ENCODE measurements at regions not wholly inside any gene's neighbourhood (a gene's known extent, or its start where the extent isn't known, plus 50 kb on each side); places are given as distances from the start of the nearest gene placed in this dataset.

DNA sequence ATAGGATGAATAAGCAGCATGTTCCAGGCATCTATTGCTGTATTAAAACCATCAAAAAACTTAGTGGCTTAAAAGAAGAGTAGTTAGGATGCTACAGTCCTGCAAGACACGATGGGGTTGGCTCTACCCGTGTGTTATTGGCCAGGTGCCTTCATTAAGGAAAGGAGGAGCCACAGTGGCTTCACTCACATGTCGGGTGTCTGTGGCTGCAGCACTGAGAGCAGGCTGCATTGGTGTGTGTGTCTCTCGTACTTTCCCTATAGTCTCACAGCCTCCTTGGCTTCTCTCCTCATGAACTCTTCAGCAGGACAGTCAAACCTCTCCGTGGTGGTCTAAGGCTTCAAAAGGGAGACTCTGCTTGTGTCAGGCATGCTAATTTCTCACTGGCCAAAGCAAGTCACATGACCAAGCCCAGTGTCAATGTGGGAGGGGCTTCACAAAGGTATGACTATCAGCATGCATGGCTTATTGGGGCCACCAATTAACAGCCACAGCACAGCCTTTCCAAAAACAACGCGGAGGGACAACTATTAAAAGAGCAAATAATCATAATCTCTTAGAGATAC, 402.8 kb downstream of the KIF16B start:
- TF ChIP-seq CTCF (IDR thresholded peaks at IDR 0.05; ENCODE audit: poor library complexity) (no peak), EZH2 (IDR thresholded peaks at IDR 0.05; ENCODE audit: borderline replicate concordance) (no peak)
